NCI-H774 (cell line): ENCODE measurements at regions not wholly inside any gene's neighbourhood (a gene's known extent, or its start where the extent isn't known, plus 50 kb on each side); places are given as distances from the start of the nearest gene placed in this dataset.
"Not testable (repeated sequence)": the region's sequence is repeated elsewhere in the genome, so short reads cannot be mapped to it uniquely, and the experiment has no call there.

Experiments
- DNase-seq: peaks from one replicate; lab custom pipeline; 2025; lab: John Stamatoyannopoulos, UW

DNA sequence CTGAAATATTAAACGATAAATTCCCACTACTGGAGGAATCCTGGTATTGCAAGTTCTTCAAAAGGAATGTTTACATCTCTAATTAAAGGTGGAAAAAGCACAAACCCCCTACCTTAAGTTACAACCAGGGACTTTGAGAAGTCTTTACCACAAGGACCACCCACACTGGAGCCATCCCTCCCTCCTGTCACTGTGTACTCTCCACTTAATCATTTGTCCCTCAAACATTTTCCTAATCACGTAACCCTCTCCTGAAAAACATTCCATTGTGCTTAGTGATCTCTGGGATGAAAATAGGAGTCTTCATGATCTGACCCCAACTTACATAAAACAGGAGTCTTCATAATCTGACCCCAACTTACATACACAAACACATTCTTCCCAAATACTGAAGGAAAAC is 85.7 kb downstream of the SUCLG1 start:
- DNase-seq, result no peak

DNA sequence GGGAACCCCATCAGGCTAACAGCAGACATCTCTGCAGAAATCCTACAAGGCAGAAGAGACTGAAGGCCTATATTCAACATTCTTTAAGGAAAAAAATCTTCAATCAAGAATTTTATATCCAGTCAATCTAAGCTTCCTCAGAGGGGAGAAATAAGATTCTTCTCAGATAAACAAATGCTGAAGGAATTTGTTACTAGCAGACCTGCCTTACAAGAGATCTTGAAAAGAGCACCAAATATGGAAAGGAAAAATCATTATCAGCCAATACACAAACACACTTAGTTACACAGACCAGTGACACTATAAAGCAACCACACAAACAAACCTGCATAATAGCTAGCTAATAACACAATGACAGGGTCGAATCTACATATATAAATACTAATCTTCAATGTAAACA is 96.5 kb downstream of the SUCLG1 start:
- no peak for DNase-seq

DNA sequence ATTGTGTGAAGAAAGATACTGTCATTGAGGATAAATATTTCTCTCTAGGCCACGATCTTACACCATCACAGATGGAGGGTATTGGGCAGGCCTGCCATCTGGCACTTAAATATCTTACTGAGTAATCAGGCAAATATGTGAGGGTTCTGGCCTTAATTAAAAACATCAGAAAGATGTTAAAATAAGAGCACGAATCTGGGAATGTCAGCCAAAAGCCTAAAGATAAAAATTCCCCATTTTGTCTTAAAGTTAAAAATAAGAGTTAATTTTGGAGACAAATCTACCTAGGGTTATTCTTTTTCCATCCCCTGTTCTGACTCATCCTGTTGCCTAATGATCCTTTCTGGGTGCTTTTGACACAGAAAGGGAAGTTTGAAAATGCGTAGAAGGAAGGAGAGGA is 121.0 kb downstream of the SUCLG1 start:
- DNase-seq, result no peak

DNA sequence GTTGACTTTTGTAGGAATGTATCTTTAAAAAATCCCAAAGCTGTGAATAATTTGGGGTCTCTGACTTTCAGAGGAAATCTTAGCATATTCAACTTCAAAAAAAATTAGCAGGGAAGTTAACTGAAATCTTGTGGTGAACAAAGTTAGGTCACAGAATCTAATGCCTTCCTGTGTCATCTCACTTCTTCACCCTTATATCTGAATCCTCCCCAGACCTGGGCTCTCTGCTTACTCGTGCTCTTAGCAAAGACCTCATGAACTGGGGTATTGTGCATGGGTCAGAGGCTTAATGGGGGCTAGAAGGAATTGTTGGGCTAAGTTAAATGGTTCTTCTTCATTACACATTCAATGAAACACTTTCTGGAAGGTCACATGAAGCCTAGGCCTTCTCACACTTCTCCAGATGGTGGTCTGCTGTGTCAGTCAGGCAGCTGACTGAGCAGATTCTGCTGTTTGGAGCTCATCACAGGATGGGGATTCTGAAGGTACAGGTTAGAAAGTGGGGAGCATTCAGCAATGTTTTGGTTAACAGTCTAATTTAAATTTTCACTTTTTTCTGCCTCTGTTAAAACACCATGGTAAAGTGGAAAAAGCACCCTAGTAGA is 131.3 kb downstream of the SUCLG1 start:
- no peak for DNase-seq

DNA sequence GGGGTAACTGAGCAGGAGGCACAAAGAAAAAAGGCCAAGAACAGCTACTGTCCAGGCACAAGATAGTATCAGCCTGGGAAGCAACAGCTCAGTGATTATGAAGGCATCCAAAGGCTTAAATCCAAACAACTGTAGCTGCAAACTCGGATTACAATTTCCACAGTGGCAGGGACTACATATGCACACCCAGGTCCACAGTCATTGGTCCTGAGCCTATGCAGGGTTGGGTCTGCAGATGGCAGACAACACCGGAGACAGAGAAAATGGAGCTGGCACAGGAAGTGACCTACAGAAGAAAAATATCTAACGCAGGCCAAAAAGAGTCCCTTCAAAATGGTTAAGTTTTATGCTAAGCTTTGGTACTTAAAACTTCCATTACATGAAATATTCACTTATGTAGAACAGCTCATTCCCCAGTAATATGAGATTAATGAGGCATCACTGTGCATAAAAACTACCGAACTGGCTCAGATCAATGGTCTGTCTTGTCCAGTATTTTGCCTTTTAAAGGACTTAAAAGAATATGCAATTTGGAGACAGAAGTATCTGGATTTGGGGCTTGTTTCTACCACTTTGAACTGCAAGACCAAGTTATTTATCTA is 132.1 kb downstream of the SUCLG1 start:
- no peak for DNase-seq

DNA sequence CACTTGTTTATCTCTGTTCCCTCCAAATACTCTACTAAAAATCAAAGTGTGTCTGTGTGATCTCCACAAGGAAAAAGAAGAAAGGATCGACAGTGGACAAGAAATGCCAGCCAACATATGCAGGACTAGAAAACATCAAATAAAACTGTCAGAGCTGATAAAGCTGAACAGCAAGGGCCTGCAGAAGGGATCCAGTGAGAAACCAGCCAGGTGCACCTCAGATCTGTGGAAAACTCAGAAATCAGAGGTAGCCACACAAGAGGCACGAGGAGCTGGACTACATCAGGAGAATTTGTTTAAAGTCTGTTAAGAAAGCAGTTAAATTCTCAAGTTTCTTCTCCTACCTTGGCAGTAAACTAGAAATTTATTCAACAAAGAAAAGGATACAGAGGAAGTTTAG is 135.2 kb downstream of the SUCLG1 start:
- DNase-seq, result no peak

DNA sequence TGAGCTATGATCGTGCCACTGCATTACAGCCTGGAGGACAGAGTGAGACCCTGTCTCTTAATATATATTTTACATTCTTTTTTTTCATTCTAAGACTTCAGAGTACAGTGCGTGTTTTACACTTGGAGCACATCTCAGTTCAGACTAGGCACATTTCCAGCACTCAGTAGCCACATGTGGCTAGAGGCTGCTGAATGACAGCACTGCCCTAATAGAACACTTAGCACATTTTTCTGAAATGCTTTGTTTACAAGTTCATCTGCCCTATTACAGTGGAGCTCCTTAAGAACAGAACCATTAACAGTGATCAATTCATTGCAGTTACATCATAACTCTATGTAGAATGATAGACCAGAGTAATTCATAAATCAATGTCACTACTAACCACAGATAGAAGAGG is 138.1 kb downstream of the SUCLG1 start:
- no peak for DNase-seq

DNA sequence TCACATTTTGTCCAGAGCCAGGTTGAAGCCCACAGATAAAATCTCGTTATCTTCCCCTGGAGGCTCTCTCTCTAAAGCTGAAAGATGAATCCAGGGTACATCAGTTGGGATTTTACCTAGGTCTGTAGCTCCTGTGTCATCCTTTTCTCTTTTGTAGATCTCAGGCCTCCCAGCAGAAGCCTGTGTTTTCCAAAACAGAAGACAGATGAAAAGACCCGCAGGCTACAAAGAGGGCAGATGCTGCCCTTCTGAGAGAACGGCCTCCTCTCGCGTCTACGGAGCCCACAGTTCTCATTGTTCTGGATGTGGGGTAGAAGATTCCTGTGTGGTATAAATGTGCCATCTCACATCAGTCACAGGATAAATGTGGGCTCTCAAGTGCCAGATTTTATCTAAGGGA is 139.5 kb downstream of the SUCLG1 start:
- DNase-seq, result no peak

DNA sequence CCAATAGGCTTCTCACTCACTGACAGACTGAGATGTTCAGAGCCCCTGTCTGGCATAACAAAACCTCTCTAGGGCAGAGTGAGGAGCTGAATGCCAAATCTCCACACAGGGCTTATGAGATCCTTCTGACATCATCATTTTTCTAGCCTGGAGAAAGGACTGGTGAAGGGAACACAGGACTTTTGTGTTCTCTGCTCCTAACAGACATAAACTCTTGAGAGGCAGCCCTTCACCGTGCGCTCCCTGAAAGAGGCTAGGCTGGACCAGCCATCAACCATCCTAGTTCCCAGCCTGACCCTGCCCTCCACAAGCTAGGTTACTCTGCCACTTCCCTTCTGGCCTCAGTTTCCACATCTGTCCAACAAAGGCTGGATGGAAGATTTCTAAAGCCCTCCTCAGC is 141.9 kb downstream of the SUCLG1 start:
- DNase-seq, result no peak

DNA sequence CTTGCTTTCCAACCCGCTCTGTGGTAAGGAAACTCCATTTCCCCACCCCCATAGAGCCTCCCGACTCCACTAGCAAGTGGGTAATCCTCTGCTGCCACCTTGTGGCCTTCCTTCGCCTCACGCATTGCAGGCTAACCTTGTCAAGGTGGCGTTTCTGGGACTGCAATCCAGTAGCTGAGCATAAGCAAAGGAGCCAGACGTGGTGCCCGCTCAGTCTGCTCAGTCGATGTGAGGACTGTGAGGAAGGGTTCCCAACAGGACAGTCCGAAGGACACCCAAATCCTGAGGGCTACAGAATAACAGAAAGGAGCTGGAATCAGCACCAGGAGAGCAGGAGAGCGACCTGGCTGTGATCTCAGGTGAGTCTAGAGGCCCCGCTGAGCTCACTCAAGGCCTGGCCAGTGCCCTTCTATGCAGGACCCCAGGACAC is 144.2 kb downstream of the SUCLG1 start:
- DNase-seq, result peak; percentile 50

DNA sequence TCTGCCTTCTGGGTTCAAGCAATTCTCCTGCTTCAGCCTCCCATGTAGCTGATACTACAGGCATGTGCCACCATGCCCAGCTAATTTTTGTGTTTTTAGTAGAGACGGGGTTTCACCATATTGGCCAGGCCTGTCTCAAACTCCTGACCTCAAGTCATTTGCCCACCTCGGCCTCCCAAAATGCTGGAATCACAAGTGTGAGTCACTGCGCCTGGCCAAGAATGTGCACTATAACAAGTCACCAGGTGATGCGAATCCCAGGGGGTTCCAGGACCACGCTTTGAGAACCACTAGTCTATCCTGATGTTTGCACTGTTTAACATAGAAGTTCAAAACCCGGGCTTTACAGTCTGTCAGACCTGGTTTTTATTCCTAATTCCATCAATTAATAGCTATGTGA is 144.8 kb downstream of the SUCLG1 start:
- no peak for DNase-seq

DNA sequence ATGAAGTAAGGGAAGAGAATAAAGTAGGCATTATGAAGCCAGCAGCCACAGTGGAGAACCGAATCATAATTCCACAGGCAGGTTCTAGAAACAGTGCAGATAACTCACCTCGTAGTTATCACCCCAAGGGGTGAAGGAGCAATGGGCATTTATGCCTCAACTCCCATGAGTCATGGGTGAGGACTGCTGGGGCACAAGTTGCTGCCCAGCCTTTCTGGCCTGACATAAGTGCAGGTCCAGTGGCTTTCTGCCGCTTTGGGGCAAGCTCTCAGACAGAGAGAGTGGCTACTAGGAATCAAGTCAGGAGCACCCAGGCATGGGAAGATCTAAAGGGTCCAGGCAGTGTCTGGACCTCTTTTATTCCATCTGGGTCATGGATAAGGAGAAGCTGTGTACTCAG is 149.8 kb downstream of the SUCLG1 start:
- no peak for DNase-seq

DNA sequence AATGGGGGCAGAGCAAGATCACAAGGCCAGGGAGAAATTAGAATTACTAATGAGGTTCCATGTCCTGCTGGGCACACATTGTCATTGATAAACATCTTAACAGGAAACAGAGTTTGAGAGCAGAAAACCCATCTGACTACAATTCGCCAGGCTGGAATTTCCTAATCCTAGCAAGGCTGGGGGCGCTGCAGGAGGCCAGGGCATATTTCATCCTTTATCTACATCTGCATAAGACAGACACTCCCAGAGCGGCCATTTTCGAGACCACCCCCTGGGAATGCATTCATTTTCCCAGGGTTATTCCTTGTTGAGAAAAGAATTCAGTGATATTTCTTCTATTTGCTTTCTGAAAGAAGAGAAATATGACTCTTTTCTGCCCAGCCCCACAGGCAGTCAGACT is 152.7 kb downstream of the SUCLG1 start:
- DNase-seq, result no peak

DNA sequence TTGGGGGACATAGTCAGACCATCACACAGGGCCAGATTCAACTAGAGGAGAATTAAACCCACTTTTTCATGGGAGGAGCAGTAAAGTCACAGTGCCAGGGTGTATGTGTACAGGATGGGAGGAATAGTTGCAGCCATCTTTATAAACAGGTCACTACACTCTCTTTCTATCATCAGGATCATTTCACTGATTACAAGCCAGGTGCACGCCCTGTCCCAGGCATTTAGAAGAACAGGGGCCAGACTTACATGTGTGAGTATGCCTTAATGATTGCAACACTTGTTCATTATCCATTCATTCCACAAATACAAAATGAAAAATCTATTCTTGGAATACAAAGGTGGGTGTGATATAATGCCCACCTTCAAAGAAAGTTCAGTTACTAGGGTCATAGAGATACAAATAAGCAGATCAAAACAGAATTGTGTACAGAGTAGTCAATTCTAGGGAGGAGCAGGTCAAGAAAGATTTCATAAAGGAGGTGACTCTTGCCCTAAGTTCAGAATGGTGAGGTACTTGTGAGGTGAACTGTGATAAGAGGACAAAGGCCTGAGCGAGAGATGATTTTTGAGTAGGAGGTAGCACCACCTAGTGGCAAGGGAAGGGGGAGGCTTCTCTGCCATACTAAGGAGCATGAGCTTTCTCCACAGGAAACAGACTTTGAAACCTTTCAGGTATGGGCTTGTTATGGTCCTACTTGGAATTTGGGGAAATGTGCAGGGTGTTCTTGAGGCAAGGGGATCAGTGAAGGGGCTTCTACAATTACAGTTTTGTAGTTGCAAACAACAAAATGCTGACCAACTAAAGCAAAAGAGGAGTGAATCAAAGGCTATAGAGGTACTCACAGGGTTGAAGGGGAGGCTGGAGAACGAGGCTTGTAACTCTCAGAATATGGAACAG is 156.3 kb downstream of the SUCLG1 start:
- DNase-seq, result no peak

DNA sequence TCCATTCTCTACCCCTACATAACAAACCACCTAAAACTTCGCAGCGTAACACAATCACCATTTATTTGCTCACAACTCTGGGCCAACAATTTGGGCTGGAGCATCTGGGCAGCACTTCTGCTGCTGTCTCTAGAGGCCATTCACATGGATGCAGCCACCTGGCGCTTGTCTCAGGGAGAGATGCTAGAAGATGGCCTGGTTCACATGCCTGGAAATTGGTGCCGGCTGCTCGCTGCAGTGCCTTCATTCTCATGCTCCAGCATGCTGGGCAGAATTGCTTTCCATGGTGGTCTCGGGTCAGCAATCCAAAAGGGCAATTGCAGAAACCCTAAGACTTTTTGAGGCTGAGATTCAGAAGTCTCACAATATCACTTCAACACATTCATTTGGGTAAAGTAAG is 157.4 kb downstream of the SUCLG1 start:
- DNase-seq, result no peak

DNA sequence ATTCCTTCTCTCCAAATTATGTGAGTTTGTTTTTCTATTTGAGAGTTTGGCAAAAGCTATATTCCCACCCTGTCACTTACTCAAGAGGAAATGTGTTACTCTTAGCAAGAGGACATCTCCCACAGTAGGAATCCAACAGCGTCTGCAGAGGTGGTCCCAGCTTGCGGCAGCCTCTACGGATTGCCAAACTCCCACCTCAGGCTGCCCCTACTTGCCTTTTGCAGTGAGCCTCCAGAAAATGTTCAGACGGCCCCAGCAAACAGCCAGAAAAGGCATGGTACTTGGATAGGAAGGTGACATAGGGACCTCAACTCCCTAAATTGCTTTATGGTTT is 158.4 kb downstream of the SUCLG1 start:
- DNase-seq, result no peak

DNA sequence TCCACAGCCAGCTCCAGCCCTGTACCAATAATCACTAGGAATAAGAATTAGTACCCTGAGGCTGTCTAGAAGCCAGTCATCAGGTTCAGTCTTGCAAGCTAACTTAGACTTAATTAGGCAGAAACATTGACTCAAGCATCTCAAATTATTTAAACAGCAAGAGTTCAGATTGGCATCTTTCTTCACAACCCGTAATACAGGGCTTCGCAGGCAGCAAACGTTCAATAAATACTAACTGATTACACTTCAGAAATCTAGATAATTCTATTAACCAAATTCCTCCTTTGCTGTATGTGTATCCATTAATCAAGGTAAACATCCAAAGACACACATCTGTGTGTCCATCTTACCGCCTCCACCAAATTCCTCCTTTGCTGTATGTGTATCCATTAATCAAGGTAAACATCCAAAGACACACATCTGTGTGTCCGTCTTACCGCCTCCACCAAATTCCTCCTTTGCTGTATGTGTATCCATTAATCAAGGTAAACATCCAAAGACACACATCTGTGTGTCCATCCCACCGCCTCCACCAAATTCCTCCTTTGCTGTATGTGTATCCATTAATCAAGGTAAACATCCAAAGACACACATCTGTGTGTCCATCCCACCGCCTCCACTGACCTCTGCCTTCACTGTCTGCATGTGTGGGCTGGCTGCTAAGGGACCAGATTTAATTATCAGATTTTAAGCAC is 158.9 kb downstream of the SUCLG1 start:
- DNase-seq, result not testable (repeated sequence)

DNA sequence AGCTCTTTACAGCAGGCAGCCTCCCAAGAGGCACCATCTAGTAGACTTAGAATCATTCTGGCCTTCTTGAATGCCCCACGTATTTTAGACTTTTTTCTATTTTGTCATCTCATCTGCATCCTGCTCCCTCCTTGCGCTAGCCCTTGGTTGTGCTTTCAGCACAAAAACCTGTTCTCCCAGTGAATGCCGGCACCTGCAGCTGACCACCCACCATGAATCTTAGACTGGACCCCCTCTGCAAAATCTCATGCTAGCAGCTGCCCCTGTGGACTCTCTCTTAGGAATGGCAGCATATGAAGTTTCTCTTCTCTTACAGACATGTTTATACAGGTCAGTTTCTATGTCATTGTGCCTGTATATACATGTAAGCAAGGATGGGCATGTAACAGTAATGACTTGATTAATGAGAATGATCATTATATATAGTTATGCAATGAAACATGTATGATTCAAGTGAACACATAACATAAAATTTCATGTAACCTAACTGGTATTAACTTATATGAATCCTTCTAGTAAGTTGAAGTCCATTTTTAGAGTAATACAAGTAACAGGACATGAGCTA is 159.8 kb downstream of the SUCLG1 start:
- no peak for DNase-seq

DNA sequence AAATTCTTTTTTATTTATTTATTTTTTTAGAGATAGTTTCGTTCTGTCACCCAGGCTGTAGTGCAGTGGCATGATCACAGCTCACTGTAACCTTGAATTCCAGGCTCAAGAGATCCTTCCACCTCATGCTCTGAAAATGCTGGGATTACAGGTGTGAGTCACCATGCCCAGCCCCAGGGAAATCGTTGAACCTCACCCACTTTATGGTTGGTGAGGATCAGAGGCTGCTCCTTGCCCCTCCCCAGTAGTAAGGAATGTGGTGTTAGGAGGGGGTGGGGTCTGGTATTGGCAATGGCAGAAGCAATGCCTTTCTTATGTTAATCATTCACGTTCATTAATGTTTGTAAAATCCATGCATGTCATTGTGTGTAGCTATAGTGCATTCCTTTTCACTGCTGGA is 161.9 kb downstream of the SUCLG1 start:
- DNase-seq, result no peak

DNA sequence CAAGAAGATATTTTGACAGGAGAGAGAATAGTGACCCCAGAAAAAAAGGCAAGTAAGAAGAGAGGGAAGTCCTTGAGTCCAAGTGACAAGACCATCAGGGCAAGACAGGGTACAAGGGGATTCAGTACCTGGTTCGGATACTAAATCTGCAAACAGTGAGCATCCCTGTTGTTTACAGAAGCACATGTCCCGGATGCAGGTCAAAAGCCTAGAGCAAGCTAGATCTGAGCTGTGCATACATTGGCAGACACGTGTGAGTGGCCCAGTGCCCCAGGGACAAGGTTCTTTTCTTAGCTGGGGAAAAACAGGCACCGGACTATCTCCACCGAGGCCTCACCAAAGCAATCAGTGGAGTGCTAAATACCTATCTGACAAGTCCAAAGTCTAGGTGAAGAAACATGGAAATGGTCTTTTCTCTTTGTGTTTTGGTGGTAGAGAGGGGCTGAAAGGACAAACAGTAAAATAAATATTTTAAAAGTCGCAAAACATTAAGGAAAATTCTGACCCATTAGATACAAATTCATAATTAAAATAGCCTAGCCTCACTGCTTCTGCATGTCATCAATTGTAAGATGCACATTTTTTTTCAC is 165.2 kb downstream of the SUCLG1 start:
- DNase-seq, result no peak

DNA sequence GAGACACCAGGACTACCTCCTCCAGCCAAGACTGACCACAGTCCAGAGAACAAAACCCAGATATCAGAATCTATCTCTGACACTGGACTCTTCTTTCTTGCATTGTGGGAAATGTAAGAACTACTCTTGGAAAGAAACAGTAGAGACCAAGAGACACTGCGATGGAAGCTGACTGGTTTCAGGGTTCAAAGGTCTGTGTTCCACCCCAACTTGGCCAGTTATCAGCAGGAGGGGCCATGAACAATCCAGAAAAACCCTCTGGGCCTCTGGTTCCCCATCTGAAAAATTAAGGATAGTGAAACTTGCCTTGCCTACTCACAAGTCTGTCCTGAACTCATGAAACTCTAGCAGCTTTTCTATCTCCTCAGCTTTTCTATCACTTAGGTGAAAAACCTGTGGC is 166.5 kb downstream of the SUCLG1 start:
- DNase-seq, result no peak

DNA sequence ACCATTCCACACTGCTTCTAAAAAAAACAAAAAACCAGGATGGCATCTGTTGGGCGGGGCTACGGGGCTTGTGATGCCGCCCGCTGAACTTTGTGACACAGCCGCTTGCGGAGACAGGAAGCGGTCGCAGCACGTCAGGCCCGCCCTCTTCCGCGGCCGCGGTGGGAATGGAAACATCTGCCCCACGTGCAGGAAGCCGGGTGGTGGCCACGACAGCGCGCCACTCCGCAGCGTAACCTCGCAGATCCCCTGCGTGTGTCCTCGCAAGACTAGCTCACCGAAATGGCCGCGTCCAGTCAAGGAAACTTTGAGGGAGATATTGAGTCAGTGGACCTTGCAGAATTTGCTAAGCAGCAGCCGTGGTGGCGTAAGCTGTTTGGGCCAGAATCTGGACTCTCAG is 168.5 kb downstream of the SUCLG1 start:
- no peak for DNase-seq
